GM13976 (cell line): ENCODE measurements at regions not wholly inside any gene's neighbourhood (a gene's known extent, or its start where the extent isn't known, plus 50 kb on each side); places are given as distances from the start of the nearest gene placed in this dataset.

Experiments used
- DNase-seq: peaks from one replicate; pipeline ENCODE4 v3.0.0; 2012; ENCODE audit warnings: low spot score
- in situ Hi-C: fragments of 300-500 bp; cut with MboI; formaldehyde crosslinking; loops from one replicate; pipeline ENCODE4 v1.12.0; 2022; ENCODE audit warnings: low sequenced_read_pairs, mixed read lengths, inconsistent platforms; ENCODE audit not compliant: unreplicated experiment
- TF ChIP-seq, protein P1 (sequence below): IDR thresholded peaks from 2 replicates; pipeline ENCODE4 v1.5.1; 2012; ENCODE audit warnings: borderline replicate concordance, mild to moderate bottlenecking; ENCODE audit not compliant: insufficient read depth; ENCODE audit errors: extremely low read depth, missing control alignments, control extremely low read depth

DNA sequence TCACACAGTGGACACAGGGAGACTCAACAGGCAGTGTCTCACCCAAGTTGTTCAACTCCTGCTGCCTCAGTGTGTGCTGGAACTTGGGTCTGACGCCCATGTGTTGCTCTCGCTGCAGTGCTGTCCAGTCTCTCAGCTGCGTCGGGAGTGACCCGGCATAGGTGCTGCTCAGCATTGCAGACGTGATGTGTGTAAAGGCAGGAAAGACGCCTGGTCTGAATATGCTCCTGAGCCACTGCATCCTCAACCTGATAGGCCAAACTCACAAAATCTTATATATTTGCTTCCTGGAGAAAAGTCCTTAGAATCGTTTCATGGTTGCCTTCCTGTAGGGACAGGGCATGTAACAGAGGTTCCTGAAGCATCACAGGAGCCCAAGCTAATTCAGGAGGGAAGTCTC, 152.9 kb downstream of the INSIG2 start:
- in situ Hi-C loops = no loop called here
- TF ChIP-seq, protein P1, sequence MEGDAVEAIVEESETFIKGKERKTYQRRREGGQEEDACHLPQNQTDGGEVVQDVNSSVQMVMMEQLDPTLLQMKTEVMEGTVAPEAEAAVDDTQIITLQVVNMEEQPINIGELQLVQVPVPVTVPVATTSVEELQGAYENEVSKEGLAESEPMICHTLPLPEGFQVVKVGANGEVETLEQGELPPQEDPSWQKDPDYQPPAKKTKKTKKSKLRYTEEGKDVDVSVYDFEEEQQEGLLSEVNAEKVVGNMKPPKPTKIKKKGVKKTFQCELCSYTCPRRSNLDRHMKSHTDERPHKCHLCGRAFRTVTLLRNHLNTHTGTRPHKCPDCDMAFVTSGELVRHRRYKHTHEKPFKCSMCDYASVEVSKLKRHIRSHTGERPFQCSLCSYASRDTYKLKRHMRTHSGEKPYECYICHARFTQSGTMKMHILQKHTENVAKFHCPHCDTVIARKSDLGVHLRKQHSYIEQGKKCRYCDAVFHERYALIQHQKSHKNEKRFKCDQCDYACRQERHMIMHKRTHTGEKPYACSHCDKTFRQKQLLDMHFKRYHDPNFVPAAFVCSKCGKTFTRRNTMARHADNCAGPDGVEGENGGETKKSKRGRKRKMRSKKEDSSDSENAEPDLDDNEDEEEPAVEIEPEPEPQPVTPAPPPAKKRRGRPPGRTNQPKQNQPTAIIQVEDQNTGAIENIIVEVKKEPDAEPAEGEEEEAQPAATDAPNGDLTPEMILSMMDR = no peak

DNA sequence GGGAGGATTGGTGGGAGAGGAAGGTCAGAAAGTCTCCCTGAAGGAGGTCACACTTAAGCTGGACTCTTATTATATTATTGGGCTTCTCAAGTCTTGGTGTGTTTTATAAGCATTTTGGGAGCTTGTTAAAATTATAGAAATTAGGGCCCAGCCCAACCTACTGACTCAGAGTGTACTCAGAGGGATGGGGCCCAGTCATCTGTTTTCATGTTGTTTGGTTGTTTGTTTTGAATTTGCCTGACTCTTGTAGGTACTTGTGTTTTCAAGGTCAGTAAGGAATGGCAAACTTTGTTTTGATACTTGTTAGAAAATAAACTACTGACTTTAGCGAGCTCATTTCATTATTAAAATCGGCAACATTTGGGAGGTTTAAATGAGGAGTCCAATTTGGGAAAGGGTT, 152.0 kb downstream of the INSIG2 start:
- TF ChIP-seq, protein P1 = no peak
- DNase-seq = no peak
- in situ Hi-C loops = no loop called here

More for the DNA sequence above, 152.9 kb downstream of the INSIG2 start:
- no peak for DNase-seq

DNA sequence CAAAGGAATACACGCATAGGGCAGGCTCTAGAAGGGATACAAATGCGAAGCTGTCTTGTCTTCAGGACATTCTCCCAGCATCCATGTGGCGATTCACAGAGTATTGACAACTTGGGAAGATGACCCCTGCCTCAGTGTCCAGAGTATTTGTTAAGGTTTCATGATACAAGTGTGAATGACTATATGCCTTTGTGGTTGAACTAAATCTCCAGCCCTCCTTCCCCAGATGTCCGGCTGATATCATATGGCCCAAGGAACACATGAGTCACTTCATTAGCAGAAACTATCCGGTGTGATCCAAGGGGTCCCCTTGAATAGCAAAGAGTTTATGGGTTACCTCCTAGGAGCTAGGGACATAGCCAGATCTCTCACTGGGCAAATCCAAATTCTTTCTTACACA, 151.0 kb downstream of the INSIG2 start:
- in situ Hi-C loops = no loop called here
- TF ChIP-seq, protein P1 = no peak
- no peak for DNase-seq

DNA sequence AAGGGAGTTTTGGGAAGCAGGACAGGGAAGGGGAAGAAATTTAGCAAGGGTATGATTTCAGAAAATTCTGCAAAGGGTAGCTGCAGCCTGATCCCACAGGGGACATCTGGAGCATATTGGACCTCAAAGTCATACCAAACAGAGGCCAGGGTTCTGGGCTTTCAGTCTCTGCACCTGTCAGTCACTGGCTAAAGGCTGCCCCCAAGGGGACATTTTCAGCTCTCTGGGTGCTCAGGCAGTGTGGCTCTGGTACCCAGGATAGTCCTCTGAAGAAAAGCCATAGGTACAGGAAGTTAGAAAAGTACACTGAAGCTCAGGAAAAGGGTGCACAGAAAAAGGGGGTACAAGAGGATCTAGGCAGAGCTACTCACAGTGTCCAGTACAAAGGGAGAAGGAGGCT, 149.2 kb downstream of the INSIG2 start:
- TF ChIP-seq, protein P1 = no peak
- DNase-seq = no peak
- in situ Hi-C loops = no loop called here

DNA sequence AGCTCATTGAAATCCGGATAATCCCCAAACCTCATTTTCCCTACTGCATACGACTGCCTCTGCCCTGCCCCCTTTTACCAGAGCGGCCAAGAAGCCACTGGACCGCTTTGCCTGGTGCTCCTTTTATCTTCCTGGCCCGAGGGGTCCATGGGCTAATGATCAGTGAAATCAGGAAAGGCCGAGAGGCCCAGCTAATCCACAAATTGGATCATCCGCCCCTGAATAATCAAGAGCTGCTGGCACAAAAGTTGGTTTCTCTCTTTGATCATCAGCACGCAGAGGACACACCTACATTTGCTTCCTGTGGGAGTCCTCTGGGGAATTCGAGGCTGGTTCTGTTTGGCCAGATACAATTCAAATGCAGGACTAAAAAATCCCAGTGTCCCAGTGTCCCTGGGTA, 144.5 kb downstream of the INSIG2 start:
- TF ChIP-seq, protein P1 = no peak
- in situ Hi-C loops = no loop called here
- no peak for DNase-seq

DNA sequence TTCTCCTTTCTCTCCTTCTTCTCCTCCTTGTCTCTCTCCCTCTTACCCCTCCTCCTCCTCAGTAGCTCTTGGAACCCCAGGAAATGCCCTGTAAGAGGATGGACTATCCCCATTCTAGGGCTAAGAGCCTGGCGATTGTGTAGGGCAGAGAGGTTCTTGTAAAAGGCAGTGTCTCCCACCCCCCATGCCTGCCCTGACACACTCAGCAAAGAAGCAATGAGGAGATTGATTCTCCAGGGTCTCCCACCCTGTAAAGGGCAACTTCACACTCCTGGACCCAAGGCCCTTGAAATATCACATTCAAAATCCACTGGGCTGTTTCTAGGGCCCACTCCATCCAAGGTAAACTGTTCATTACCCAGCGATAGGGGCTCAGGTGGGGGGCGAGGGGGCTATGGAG, 144.1 kb downstream of the INSIG2 start:
- no peak for DNase-seq
- in situ Hi-C loops = no loop called here
- TF ChIP-seq, protein P1 = no peak

DNA sequence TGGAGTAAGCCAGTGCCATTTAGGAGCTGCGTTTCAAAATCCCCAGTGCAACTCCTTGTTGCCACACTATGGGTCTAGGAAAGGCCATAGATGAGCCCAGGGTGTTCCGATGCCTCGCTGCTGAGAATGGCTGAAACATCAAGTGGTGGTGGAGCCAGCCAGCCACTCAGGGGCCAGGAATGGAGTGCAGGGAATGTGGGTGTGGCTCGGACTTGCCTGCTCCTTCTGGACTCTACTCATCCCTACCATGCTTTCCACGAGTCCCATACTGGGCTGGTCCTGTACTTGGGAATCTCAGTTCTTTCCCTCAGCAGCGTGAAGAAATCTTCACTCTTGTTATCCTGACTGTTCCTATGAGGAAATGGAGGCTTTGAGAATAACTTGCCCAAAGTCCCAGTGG, 143.5 kb downstream of the INSIG2 start:
- in situ Hi-C loops = no loop called here
- DNase-seq = no peak
- TF ChIP-seq, protein P1 = no peak
